ENCODE measurements at regions not wholly inside any gene's neighbourhood (a gene's known extent, or its start where the extent isn't known, plus 50 kb on each side); places are given as distances from the start of the nearest gene placed in this dataset.

DNA sequence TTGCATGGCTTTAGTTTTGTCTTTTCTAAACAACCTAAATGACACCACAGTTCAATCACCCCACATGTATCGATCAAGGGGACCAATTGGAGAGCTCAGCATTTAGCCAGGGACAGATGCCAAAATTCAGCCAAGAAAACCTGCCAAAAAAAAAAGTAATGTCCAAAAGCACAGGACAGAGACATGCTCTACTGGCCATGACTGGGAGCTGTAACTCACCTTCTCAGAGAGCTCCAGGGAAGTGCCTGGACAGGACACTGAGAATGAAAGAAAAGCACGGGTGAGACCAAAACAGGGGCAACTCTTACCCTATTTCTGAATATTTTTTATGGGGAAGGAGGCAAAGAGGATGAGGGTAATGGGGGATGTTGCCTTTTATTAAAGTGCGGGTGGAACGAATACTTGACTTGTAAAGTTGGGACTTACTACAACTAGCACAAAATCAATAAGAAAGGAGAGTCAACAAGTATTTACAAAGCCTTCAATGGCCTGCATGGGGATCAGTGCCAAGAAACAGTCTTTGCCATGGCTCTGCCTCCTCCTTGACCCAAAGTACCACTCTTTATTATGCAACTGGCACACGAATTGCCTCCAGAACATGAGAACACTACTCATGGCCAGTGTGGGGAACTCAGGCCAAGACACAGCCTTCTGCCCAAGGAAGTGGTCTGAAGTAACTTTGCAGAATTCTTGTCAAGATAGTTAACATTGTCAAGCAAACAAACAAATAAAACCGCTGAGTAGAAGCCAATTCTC is 72.9 kb upstream of the HK2 start:
- DNase-seq (no peak), ATAC-seq (no peak)

DNA sequence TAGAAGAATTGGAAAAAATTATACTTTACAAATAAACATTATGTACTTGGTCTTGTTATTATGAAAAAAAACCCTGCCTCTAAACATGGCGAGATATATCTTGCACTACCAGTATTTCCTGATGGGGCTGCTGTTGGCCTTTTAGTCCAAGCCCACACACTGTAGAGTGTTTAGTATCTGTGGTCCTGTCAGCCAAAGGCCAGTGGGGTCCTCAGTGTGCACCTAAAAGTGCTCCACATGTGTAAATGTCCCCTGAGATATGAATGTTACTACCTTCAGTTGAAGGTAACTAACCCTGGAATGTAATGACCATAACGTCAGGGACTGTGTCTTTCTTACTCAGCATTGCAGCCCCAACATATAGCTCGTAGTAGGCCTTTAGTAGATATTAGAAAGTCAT is 71.1 kb upstream of the HK2 start:
- no peak for ATAC-seq
- no peak for DNase-seq

DNA sequence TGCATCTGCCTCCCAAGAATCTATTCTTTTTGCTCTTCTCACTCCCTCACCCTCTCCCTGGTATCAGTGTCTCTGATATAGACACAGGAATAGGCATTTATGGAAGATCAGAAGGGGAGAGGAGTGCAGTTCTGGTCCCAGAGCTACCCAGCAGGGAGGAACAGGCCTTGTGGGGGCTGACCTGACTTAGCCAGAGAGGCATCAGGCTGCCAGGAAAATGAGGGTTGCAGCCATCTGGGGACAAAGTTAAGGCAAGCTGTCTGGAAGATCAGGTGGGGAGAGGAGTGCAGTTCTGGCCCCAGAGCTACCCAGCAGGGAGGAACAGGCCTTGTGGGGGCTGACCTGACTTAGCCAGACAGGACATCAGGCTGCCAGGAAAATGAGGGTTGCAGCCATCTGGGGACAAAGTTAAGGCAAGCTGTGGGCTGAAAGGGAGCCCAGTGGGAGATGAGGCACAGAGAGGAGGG is 69.9 kb upstream of the HK2 start:
- ATAC-seq (no peak), DNase-seq (no peak)

DNA sequence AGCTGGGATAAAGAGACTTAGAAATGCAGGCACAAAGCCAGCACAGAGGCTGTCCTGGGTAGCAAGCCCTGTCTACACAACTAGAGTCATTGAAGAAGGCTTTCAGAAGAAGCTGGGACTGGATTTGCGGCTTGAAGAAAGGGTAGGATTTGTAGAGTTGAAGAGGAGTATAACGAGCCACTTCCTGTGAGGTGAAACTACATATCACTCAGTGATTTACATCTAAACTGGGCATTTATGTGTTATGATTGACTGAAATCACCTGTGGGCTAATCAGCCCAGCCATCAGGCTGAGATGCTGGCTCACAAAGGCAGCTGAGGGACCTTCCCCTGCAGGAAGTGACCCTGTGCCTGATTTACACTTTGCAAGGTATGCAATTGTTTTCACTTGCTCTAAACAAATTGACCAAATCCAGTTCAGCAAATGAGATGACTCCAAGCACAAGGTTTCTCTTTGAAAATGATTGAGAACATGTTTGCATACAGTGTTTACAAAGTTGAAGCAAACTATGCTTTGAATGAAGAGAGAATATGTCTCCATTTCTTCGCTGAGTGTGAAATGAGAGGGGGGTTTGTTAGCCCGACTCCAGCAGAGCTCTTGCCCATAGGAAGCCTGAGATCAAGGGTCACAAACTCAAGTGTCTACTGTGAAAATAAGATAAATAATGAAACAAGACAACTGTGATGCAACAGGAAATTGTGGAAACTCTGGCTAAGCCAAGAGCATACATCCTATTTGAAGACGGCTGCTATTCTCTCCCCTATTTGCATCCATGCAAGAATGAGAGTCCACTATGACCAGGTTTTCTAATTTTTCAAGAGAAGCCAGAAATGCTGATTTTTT is 69.3 kb upstream of the HK2 start:
- ATAC-seq (no peak), DNase-seq (no peak)

DNA sequence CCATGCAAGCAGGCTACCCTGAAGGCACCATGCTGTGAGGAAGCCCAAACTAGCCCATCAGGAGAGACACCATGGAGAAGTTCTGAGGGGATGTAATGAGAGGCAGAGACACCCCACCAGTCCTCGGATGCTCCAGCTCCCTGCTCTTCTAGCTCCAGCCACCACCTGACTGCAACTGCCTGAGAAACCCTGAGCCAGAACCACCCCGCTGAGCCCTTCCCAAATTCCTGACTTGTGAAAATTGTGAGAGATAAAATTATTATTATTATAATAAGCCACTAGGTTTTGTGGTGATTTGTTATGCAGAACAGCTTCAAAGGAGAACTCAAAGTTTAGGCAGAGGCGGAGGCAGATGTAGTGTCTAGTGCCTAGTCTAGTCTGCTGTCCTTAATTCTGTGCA is 67.1 kb upstream of the HK2 start:
- DNase-seq (no peak), ATAC-seq (no peak)

DNA sequence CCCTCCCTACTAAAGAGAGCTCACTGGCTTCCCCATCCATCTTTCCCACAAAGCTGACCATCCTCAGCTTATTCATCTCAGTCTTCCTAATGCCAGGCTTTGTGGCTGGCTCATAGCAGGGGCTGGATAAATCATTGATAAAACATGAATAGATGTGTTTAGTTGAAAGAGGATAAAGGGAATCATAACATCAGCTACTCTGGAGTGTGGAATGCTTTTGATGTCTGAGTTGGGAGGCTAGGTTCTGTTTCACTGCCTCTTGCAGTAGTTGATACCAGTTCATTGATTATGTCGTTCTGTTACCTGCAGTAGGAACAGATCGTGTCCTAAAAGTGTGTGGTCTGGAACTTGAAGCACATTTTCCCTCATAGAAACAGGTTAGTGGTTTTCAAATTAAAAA is 66.3 kb upstream of the HK2 start:
- DNase-seq (no peak), ATAC-seq (no peak)

DNA sequence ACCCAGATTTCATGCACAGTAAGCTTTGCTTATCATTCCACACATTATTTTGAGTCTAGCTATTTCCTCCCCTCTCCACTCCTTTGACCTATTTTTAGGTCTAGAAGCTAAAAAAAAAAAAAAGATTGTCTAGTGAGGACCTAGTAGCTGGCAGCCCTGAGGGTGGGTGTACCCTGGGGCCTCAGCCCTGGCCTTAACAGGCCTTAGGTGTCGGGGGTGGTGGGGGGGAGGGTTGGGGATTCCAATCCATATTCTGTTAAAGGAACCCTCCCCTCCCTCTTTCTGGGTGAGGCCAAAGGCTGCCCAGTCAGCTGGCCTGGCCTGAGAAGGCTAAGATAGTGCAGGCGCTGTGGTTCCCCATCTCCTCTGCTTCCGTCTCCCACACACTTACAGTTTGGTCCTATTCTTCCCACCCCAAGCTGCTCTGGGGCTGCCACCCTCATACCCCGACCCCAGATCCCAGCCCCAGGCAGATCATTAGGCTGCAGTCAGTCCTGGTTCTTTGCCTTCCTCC is 65.5 kb upstream of the HK2 start:
- DNase-seq (no peak), ATAC-seq (no peak)

DNA sequence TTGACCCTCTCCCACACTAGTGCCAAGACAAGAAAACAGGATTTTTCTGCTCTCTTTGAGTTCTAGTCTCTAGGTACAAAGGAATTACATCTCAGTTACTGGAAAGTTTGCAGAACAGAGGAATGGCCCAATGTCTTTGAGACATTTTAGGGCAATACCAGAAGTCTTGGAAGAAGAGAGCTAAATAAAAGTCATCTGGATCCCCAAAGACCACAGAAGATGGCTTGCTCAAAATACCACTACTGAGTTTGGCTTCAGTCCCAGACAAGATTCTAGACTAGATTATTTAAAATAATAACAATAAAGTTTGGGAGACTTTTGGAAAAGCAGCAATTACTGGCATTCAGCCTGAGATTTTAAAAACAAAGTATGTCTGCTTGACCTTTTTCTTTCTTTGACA is 61.9 kb upstream of the HK2 start:
- no peak for DNase-seq
- ATAC-seq = no peak

DNA sequence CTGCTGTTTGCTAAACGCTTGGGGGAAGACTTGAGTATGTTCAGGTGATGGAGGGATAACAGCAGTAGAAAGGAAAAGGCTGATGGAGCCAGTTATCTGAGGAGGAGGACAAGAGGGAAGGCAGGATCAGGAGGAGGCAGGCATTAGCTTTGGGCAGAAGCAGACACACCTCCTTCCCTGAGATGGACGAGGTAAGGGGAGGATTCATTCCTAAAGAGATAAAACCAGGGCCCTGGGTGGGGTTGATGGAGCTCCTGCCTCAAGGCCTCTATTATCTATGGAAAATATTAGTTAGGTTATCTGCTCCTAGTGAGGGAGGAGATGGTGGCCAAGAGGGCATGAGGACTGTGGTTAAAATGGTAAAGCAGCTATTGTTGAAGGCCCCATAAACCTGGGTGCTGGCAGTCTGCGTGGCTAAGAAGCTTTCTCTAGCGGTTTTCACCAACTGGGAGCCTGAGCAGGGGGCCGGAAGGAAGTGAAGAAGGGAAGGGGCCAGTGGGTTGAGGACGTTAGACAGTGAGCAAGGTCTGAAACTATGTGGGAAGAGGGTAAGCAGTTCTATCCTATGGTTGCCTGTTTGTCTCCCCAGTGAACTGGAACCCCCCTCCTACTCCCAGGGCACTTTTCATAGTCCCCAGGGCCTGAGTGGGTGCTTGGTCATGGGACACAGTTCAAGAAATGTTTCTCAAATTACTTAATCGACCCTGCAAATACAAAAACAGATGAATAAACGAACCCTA is 56.6 kb upstream of the HK2 start:
- ATAC-seq (peak; percentile 36), DNase-seq (no peak)

DNA sequence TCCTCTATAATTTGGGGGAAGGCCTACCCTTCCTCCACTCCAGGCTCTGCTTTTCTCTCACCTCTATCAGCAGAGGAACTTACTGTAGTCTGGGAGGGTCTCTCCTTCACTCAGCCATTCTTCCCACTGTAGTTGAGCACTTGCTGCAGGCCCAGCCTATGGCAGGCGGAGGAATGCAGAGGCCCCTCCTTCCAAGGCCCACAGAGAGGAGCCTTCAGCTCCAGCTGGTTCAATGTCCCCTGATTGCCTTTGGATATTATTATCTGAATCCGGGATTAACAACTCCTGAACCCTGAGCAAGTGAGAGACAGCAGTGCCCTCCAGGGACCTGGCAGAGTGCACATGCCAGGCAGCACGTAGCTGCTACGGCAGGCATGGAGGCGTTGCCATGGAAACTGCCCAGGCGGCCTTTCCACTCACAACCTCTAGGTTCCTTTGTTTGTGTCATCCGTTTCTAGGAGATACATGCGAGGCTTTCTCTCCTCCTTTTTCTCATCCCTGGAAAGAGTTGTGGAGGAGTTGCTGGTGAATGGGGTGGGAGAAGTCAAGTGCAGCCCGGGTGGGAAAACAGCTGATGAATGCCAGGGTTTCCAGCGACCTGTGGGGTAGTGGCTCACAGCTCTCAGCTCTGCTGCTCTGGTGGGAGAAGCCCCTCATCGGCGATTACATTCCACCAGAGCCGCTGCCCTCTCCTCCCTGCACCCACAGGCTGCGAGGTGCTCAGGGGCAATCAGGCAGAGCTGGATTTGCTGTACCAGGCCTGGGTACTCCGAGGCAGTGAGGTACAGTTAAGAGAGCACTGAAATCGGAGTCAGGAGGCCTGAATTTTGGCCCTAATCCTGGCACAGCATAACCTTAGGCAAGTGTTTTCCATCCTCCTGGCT is 55.3 kb upstream of the HK2 start:
- DNase-seq = no peak
- no peak for ATAC-seq

DNA sequence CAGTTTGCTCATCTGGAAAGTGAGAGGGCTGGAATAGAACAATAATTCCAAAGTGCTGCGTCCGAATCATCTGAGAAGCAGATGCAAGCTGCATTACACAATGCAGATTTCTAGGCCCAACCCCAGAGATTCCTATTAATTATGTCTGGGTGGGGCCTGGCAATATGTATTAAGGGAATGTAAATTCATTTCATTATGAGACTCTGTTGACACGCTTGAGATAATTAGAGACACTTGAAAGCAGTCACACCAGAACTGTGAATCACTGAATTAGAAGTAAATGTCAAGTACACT is 54.7 kb upstream of the HK2 start:
- ATAC-seq = no peak
- DNase-seq = no peak

DNA sequence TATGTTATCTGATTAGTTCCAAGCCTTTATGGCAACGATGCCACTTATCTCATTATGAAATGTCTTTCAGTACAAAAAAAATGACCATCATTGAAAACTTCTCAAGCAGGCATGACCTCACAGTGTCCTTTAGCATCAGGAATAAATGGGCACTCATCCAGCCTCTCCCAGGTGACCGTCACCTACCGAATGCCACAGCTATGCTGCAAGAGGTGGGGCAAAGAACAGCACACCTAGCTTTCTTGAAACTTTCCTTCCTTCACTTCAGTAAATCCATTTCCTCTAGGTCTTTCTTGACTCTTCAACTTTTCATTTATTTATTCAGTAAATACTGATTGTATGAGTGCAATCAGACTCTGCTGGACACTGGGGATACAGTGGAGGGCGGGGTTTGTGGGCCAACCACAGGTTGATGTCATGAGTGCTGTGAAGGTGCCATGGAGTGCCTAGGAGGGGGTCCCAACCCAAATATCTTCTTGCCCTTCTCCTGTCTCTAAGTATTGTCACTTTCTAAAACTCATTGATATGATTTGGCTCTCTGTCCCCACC is 54.3 kb upstream of the HK2 start:
- ATAC-seq (no peak), DNase-seq (no peak)

Measured in stimulated activated naive CD8-positive, alpha-beta T cell treated with anti-CD3 and anti-CD28 coated beads, Interleukin-15, Interleukin-2, amounts not matched to agents 100 U/mL and 50 U/mL, for 24 hours (primary cell).